GM06990 (cell line): ENCODE measurements at regions not wholly inside any gene's neighbourhood (a gene's known extent, or its start where the extent isn't known, plus 50 kb on each side); places are given as distances from the start of the nearest gene placed in this dataset.

ENCODE experiments used
- DNase-seq: peaks from one replicate; pipeline ENCODE4 v3.0.0-alpha.2; 2011; ENCODE audit not compliant: insufficient read length; ENCODE audit errors: extremely low read depth
- H3K27me3 ChIP-seq: replicated peaks from 2 replicates; pipeline ENCODE4 v1.6.0; 2011; ENCODE audit warnings: low read length; ENCODE audit not compliant: control insufficient read depth, insufficient read depth
- H3K36me3 ChIP-seq: 2 replicates; pipeline ENCODE4 v1.5.1; 2011; ENCODE audit warnings: low read length; ENCODE audit not compliant: control insufficient read depth, insufficient read depth
- H3K4me3 ChIP-seq: replicated peaks from 2 replicates; pipeline ENCODE4 v1.5.1; 2011; ENCODE audit warnings: low read depth, mild to moderate bottlenecking, control low read depth, low read length
- TF ChIP-seq, protein P1 (sequence below): IDR thresholded peaks from 2 replicates; pipeline ENCODE4 v1.5.1; 2011; ENCODE audit warnings: low read length, control low read depth, mild to moderate bottlenecking, inconsistent platforms; ENCODE audit not compliant: insufficient read depth, poor library complexity, severe bottlenecking

DNA sequence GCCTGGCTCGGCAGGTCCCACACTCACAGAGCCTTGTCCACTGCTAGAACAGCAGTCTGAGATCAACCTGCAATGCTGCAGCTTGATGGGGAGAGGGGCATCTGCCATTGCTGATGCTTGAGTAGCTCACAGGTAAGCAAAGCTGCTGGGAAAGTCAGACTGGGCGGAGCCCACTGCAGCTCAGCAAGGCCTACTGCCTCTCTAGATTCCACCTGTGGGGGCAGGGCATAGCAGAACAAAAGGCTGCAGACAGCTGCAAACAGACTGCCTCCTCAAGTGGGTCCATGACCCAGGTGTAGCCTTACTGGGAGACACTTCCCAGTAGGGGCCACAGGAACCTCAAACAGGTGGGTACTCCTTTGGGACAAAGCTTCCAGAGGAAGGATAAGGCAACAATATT is 110.6 kb upstream of the ADAMTS3 start:
- H3K27me3 ChIP-seq: no peaks in the 10 kb centered on the region
- no peak for DNase-seq
- no peak overlapping the region for H3K4me3 ChIP-seq
- H3K36me3 ChIP-seq: no peaks in the 10 kb centered on the region
- TF ChIP-seq, protein P1, sequence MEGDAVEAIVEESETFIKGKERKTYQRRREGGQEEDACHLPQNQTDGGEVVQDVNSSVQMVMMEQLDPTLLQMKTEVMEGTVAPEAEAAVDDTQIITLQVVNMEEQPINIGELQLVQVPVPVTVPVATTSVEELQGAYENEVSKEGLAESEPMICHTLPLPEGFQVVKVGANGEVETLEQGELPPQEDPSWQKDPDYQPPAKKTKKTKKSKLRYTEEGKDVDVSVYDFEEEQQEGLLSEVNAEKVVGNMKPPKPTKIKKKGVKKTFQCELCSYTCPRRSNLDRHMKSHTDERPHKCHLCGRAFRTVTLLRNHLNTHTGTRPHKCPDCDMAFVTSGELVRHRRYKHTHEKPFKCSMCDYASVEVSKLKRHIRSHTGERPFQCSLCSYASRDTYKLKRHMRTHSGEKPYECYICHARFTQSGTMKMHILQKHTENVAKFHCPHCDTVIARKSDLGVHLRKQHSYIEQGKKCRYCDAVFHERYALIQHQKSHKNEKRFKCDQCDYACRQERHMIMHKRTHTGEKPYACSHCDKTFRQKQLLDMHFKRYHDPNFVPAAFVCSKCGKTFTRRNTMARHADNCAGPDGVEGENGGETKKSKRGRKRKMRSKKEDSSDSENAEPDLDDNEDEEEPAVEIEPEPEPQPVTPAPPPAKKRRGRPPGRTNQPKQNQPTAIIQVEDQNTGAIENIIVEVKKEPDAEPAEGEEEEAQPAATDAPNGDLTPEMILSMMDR: no peak

DNA sequence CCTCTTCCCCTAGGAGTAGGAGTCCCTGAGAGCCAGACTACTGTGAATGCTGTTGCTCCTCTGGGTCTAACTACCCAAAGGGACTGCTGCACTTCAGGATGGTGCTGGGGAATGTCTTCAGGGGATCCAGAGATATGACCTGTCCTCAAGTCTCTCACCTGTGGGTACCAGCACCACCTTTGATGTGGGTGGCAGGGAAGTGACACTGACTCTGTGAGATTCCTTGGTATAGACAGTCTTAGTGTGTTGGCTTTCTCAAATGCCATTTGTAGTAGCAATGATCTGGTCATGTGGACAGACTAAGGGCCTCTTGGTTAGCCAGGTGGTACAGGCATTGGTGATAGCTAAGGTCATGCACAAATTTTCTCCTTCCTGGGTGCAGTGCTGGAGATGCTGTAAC is 108.9 kb upstream of the ADAMTS3 start:
- H3K4me3 ChIP-seq: no peak overlapping the region
- no peaks in the 10 kb centered on the region for H3K27me3 ChIP-seq
- H3K36me3 ChIP-seq: no peaks in the 10 kb centered on the region
- no peak for DNase-seq
- TF ChIP-seq, protein P1: no peak

DNA sequence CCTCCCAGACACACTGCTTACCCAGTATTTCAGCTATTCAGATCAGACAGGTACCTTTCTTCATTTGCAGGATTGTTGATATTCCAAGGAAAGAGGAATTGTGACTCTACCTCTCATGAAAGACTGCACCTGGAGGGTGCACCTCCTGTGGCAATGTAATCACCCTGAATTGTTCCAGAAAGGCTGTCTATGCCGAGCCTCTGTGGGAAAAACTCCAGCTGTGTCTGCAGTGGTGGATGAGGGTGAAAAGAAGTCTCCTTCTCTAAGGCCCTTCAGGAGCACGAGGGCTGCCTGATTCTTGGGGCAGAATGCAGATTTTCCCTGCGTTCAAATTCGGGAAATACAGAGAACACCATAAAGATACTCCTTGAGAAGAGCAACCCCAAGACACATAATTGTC is 108.2 kb upstream of the ADAMTS3 start:
- no peak for DNase-seq
- Histone ChIP-seq H3K27me3 (no peaks in the 10 kb centered on the region), H3K36me3 (no peaks in the 10 kb centered on the region), H3K4me3 (no peak overlapping the region)
- TF ChIP-seq, protein P1: no peak

DNA sequence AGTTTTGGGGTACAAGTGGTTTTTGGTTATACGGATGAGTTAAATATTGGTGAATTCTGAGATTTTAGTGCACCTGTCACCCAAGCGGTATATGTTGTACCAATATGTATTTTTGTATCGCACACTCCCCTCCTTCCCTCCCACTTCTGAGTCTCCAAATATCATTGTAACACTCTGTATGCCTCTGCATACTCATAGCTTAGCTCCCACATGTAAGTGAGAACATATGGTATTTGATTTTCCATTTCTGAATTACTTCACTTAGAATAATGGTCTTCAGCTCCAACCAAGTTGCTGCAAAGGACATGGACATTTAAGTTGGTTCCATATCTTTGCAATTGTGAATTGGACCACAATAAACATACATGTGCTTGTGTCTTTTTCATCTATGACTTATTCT is 103.0 kb upstream of the ADAMTS3 start:
- Histone ChIP-seq H3K4me3 (no peak overlapping the region), H3K27me3 (no peaks in the 10 kb centered on the region), H3K36me3 (no peaks in the 10 kb centered on the region)
- no peak for DNase-seq
- TF ChIP-seq, protein P1: no peak

DNA sequence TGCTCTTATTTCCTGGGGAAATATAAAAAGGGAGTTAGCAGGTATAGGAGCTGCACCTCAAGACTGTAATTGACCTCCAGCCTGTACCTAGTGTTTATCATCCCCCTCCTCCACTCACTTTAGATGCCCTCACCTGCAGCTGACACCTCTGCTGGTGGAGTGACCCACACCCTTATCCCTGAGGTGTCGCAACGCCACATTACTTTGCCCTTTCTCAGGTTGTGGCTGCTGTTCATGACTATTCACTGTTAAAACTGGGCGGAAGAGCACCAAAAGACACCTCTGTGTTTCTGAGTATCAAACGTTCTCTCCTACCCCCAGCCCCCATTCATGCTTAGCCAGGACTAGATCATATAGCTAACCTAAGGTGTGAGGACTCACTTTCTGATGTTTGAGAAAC is 101.5 kb upstream of the ADAMTS3 start:
- no peaks in the 10 kb centered on the region for H3K36me3 ChIP-seq
- no peak for DNase-seq
- TF ChIP-seq, protein P1: no peak
- no peaks in the 10 kb centered on the region for H3K27me3 ChIP-seq
- no peak overlapping the region for H3K4me3 ChIP-seq

DNA sequence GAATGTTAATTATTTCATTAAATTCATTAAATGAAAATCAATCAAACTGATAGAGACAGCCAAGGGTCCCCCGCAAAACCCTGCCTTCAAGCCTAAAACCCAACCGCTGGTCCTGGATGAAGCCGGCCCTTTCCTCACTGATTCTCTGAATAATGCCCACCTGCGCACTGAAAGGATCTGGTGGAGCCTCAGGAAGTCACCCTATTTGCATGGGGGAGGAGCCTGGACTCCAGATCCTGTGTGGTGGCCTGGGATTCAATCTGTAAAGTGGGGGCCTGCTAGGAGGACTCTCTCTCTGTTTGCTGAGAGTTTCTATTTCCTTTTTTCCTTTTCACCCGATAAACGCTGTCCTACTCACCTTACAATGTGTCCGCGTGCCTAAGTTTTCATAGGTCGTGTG is 97.9 kb upstream of the ADAMTS3 start:
- Histone ChIP-seq H3K36me3 (no peaks in the 10 kb centered on the region), H3K27me3 (no peaks in the 10 kb centered on the region), H3K4me3 (no peak overlapping the region)
- TF ChIP-seq, protein P1: no peak
- DNase-seq: no peak
